ENCODE measurements at regions not wholly inside any gene's neighbourhood (a gene's known extent, or its start where the extent isn't known, plus 50 kb on each side); places are given as distances from the start of the nearest gene placed in this dataset.
"Not testable (repeated sequence)": the region's sequence is repeated elsewhere in the genome, so short reads cannot be mapped to it uniquely, and the experiment has no call there.

DNA sequence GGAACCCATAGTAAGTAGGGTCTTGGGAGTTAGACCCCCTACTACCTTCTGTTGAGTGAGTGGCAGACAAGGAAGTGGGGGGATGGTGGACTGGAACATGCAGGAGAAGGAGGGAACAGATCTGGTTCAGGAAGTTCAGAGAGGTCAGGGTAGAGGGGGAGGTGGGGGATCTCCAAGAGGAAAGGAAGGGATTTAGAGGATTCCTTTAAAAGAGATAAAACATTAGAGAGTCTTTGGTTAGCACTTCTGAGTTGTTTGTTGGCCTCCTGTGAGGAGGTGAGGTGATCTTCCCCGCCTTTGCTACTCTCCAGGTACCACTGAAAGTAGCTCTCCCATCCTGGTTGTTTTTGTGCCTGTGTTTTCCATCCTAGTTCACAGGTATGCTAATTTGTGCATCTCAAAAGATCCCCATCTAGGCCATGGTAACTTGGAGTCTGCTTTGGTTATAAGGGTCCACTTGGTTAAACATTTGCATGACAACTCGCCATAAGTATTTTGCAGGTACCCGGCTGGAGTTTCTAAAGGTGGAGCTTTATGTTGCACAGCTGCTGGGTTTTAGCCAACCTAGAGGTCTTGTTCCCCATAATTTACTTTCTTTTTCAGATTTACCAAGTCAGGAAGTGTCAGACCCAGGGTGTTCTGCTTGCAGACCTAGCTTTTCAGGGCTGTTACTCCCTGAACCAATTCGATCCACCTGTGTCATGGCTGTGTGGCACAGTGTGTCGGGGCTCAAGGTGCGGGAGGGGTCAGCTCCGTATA, 79.3 kb upstream of the SORL1 start:
- Histone ChIP-seq H3K36me3 (ENCODE audit: control insufficient read depth in 5 of 5, insufficient read depth in 5 of 5, low read length in 5 of 5) (no peaks in the 10 kb centered on the region), H3K4me1 (ENCODE audit: control insufficient read depth in 5 of 5, insufficient read depth in 5 of 5, low read length in 5 of 5) (peaks cover 0 to under 1% (median 0%) of the 10 kb centered on the region in 5 donors), H3K27ac (ENCODE audit: low read depth, low read length) (no peak overlapping the region)

DNA sequence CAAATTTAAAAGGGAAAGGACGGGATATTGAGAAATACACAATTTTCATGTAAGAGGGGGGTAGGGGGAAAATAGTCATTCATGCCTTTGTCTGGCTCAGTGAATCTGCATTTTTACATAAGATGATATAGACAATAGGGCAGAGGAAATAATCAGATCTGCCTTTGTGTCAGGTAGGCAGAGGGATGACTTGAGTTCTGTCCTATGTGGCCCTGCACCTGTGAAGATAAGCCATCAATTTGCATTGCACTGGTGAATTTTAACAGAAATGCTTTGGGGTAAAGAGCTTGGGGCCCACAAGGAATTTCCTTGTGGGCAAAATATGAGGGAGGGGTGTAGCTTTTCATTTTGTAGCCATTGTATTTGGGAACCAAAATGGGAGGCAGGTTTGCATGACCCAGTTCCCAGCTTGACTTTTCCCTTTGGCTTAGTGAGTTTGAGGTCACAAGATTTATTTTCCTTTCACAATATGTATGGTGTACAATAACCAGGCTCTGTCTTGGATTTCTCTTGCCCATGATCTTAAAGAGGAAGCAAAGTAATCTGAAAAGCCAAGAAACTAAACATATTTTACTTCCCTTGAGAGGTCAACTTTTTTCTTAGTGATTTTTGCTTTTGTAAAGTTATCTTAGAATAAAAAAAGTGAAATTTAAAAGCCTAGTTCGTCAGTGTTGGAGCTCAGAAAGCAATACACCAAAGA, 77.7 kb upstream of the SORL1 start:
- H3K4me1 ChIP-seq (ENCODE audit: control insufficient read depth in 5 of 5, insufficient read depth in 5 of 5, low read length in 5 of 5) = no peaks in the 10 kb centered on the region
- no peak overlapping the region for H3K27ac ChIP-seq (ENCODE audit: low read depth, low read length)
- H3K9me3 ChIP-seq (ENCODE audit: control insufficient read depth in 5 of 5, low read length in 5 of 5) = no peaks in the 10 kb centered on the region
- no peak overlapping the region for H3K9ac ChIP-seq (ENCODE audit: low read length in 5 of 5)
- no peaks in the 10 kb centered on the region for H3K27me3 ChIP-seq (ENCODE audit: control insufficient read depth in 5 of 5, insufficient read depth in 4 of 5, low read length in 5 of 5)
- no peaks in the 10 kb centered on the region for H3K36me3 ChIP-seq (ENCODE audit: control insufficient read depth in 5 of 5, insufficient read depth in 5 of 5, low read length in 5 of 5)
- no peak overlapping the region for H3K4me3 ChIP-seq (ENCODE audit: low read depth in 1 of 5, low read length in 5 of 5)

More for the DNA sequence above, 79.3 kb upstream of the SORL1 start:
- H3K9me3 ChIP-seq (ENCODE audit: control insufficient read depth in 5 of 5, low read length in 5 of 5) = no peaks in the 10 kb centered on the region
- no peak overlapping the region for H3K4me3 ChIP-seq (ENCODE audit: low read depth in 1 of 5, low read length in 5 of 5)
- no peak overlapping the region for H3K9ac ChIP-seq (ENCODE audit: low read length in 5 of 5)
- H3K27me3 ChIP-seq (ENCODE audit: control insufficient read depth in 5 of 5, insufficient read depth in 4 of 5, low read length in 5 of 5) = no peaks in the 10 kb centered on the region

DNA sequence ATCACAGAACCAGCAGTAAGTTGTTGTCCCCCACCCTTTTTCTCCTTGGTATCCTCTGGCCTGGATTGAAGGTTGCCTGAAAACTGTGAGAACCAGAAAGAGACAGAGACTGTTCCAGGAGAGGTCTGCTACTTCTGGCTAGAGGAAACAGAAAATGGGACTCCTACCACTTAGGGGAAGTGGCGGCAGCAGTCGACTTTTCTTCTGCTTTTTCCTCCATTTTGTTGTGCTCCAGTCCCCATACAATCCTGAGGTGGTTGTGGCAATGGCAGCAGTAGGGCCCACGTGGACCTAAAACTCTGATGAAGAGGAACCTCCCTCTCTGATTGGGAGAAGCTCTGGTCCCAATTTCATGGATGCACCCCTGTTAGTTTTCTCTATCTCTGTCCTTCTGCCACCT, 76.0 kb upstream of the SORL1 start:
- Histone ChIP-seq H3K27ac (ENCODE audit: low read depth, low read length) (no peak overlapping the region), H3K27me3 (ENCODE audit: control insufficient read depth in 5 of 5, insufficient read depth in 4 of 5, low read length in 5 of 5) (no peaks in the 10 kb centered on the region), H3K4me1 (ENCODE audit: control insufficient read depth in 5 of 5, insufficient read depth in 5 of 5, low read length in 5 of 5) (no peaks in the 10 kb centered on the region)

DNA sequence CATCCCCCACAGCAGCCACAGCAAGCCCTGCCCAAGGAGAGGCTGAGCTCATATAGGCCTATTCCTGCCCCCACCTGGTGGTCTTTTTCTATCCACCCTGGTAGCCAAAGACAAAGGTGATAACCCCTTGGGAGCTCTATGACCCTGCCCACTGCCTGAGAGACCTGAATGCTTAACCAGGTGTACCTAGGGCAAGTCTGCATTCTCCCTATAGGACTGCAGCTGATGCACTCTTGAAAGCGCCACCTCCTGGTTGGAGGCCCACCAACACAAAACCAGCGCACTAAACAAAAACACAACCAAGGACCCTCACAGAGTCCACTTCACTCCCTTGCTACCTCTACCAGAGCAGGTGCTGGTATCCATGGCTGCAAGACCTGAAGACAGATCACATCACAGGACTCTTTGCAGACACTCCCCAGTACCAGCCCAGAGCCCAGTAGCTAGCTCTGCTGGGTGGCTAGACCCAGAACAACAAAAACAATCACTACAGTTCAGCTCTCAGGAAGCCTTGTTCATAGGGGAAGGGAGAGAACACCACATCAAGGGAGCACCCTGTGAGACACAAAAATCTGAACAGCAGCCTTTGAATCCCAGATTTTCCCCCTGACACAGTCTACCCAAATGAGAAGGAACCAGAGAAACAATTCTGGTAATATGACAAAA, 72.8 kb upstream of the SORL1 start:
- H3K4me1 ChIP-seq (ENCODE audit: control insufficient read depth in 5 of 5, insufficient read depth in 5 of 5, low read length in 5 of 5); H3K4me3 ChIP-seq (ENCODE audit: low read depth in 1 of 5, low read length in 5 of 5); H3K9me3 ChIP-seq (ENCODE audit: control insufficient read depth in 5 of 5, low read length in 5 of 5); H3K27me3 ChIP-seq (ENCODE audit: control insufficient read depth in 5 of 5, insufficient read depth in 4 of 5, low read length in 5 of 5); H3K9ac ChIP-seq (ENCODE audit: low read length in 5 of 5); H3K27ac ChIP-seq (ENCODE audit: low read depth, low read length); H3K36me3 ChIP-seq (ENCODE audit: control insufficient read depth in 5 of 5, insufficient read depth in 5 of 5, low read length in 5 of 5): not testable (repeated sequence)

More for the DNA sequence above, 76.0 kb upstream of the SORL1 start:
- Histone ChIP-seq H3K4me3 (ENCODE audit: low read depth in 1 of 5, low read length in 5 of 5) (no peak overlapping the region), H3K9me3 (ENCODE audit: control insufficient read depth in 5 of 5, low read length in 5 of 5) (no peaks in the 10 kb centered on the region), H3K36me3 (ENCODE audit: control insufficient read depth in 5 of 5, insufficient read depth in 5 of 5, low read length in 5 of 5) (no peaks in the 10 kb centered on the region), H3K9ac (ENCODE audit: low read length in 5 of 5) (no peak overlapping the region)

DNA sequence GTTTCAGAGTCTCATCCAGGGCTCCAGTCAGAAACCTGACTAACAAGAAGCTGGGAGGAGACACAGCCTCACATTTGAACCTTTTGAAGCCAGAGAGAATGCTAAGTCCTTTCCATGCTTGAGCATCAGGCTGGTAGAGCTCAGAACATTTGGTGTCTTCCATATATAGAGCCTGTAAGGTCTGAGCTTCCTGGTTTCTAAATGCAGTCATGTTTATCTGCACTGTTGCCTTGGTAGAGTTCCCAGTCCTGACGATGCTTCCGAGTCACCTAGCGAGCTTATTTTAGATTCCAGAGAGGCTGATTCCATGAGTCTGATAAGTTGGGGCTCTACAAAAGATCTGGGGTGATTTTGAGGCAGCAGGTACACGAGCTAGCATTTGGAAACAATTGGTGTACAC, 68.4 kb upstream of the SORL1 start:
- Histone ChIP-seq H3K27me3 (ENCODE audit: control insufficient read depth in 5 of 5, insufficient read depth in 4 of 5, low read length in 5 of 5) (no peaks in the 10 kb centered on the region), H3K27ac (ENCODE audit: low read depth, low read length) (no peak overlapping the region), H3K36me3 (ENCODE audit: control insufficient read depth in 5 of 5, insufficient read depth in 5 of 5, low read length in 5 of 5) (no peaks in the 10 kb centered on the region)

DNA sequence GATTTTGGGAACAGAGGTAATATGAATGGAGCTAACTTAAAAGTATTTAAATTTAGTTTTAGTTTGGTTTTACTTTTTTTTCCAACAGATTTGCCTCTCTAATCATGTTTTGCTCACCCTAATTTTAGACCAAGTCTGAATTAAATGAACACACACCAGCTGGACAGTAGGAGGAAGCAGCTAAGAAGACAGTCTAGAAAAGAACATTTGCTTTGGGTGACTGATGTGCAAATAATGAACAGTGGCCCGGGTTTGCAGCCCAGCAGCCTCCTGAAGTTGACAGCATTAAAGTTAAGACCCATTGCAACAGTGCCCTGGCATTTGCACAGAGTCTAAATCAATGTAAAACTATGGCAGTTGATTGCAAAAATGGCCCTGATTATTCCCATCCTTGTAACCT, 66.4 kb upstream of the SORL1 start:
- Histone ChIP-seq H3K27ac (ENCODE audit: low read depth, low read length) (no peak overlapping the region), H3K9me3 (ENCODE audit: control insufficient read depth in 5 of 5, low read length in 5 of 5) (peaks cover 0 to 2% (median 0%) of the 10 kb centered on the region in 5 donors), H3K27me3 (ENCODE audit: control insufficient read depth in 5 of 5, insufficient read depth in 4 of 5, low read length in 5 of 5) (no peaks in the 10 kb centered on the region), H3K36me3 (ENCODE audit: control insufficient read depth in 5 of 5, insufficient read depth in 5 of 5, low read length in 5 of 5) (no peaks in the 10 kb centered on the region), H3K4me1 (ENCODE audit: control insufficient read depth in 5 of 5, insufficient read depth in 5 of 5, low read length in 5 of 5) (peaks cover 0 to 7% (median 0%) of the 10 kb centered on the region in 5 donors), H3K4me3 (ENCODE audit: low read depth in 1 of 5, low read length in 5 of 5) (no peak overlapping the region), H3K9ac (ENCODE audit: low read length in 5 of 5) (no peak overlapping the region)

More for the DNA sequence above, 68.4 kb upstream of the SORL1 start:
- Histone ChIP-seq H3K9me3 (ENCODE audit: control insufficient read depth in 5 of 5, low read length in 5 of 5) (peaks cover 0 to 2% (median 0%) of the 10 kb centered on the region in 5 donors), H3K4me3 (ENCODE audit: low read depth in 1 of 5, low read length in 5 of 5) (no peak overlapping the region), H3K4me1 (ENCODE audit: control insufficient read depth in 5 of 5, insufficient read depth in 5 of 5, low read length in 5 of 5) (no peaks in the 10 kb centered on the region), H3K9ac (ENCODE audit: low read length in 5 of 5) (no peak overlapping the region)

Data from subcutaneous abdominal adipose tissue (tissue), 5 donors.